ENCODE measurements at regions not wholly inside any gene's neighbourhood (a gene's known extent, or its start where the extent isn't known, plus 50 kb on each side); places are given as distances from the start of the nearest gene placed in this dataset.

- no peak overlapping the region for H2AFZ ChIP-seq
- H3K9me3 ChIP-seq (ENCODE audit: control insufficient read depth, low read length): no peaks in the 10 kb centered on the region
- no peaks in the 10 kb centered on the region for H3K27me3 ChIP-seq (ENCODE audit: control insufficient read depth, insufficient read depth, low read length)
- H3K4me2 ChIP-seq (ENCODE audit: low read length): no peak overlapping the region
- no peaks in the 10 kb centered on the region for H3K79me2 ChIP-seq
- no peak overlapping the region for H3K4me3 ChIP-seq (ENCODE audit: low read depth, low read length)
- no peak overlapping the region for H3K9ac ChIP-seq
- H3K27ac ChIP-seq: no peak overlapping the region
- no peak for TF ChIP-seq CTCF (IDR thresholded peaks at IDR 0.05)
- peaks cover 12% of the 10 kb centered on the region for H3K4me1 ChIP-seq
- H3K36me3 ChIP-seq (ENCODE audit: control insufficient read depth, insufficient read depth, low read length): no peaks in the 10 kb centered on the region
Measured at GRCh38 chr17:36715951-36716350, 114.6 kb downstream of the MRM1 start.

- H3K4me1 ChIP-seq: peaks cover 17% of the 10 kb centered on the region
- H3K27ac ChIP-seq: no peak overlapping the region
- no peak overlapping the region for H2AFZ ChIP-seq
- no peaks in the 10 kb centered on the region for H3K9me3 ChIP-seq (ENCODE audit: control insufficient read depth, low read length)
- no peak overlapping the region for H3K9ac ChIP-seq
- no peak overlapping the region for H3K4me3 ChIP-seq (ENCODE audit: low read depth, low read length)
- no peak overlapping the region for H3K4me2 ChIP-seq (ENCODE audit: low read length)
- H3K27me3 ChIP-seq (ENCODE audit: control insufficient read depth, insufficient read depth, low read length): no peaks in the 10 kb centered on the region
- TF ChIP-seq CTCF (IDR thresholded peaks at IDR 0.05): no peak
- H3K79me2 ChIP-seq: no peaks in the 10 kb centered on the region
- no peaks in the 10 kb centered on the region for H3K36me3 ChIP-seq (ENCODE audit: control insufficient read depth, insufficient read depth, low read length)
Measured at GRCh38 chr17:36717088-36717487, 115.7 kb downstream of the MRM1 start.

GRCh38 chr17:36720131-36720530 lies 118.7 kb downstream of the MRM1 start:
- H3K27ac ChIP-seq: no peak overlapping the region
- H3K9ac ChIP-seq: no peak overlapping the region
- H3K9me3 ChIP-seq (ENCODE audit: control insufficient read depth, low read length): no peaks in the 10 kb centered on the region
- no peak overlapping the region for H3K4me2 ChIP-seq (ENCODE audit: low read length)
- no peaks in the 10 kb centered on the region for H3K79me2 ChIP-seq
- no peak for TF ChIP-seq CTCF (IDR thresholded peaks at IDR 0.05)
- no peak overlapping the region for H3K4me3 ChIP-seq (ENCODE audit: low read depth, low read length)
- no peaks in the 10 kb centered on the region for H3K36me3 ChIP-seq (ENCODE audit: control insufficient read depth, insufficient read depth, low read length)
- H3K27me3 ChIP-seq (ENCODE audit: control insufficient read depth, insufficient read depth, low read length): no peaks in the 10 kb centered on the region
- H3K4me1 ChIP-seq: peaks cover 25% of the 10 kb centered on the region
- peak overlapping the region; percentile 68 for H2AFZ ChIP-seq

GRCh38 chr17:36721560-36722120 lies 120.3 kb downstream of the MRM1 start:
- no peaks in the 10 kb centered on the region for H3K36me3 ChIP-seq (ENCODE audit: control insufficient read depth, insufficient read depth, low read length)
- H3K27me3 ChIP-seq (ENCODE audit: control insufficient read depth, insufficient read depth, low read length): no peaks in the 10 kb centered on the region
- H3K4me3 ChIP-seq (ENCODE audit: low read depth, low read length): no peak overlapping the region
- no peak overlapping the region for H3K9ac ChIP-seq
- no peak for TF ChIP-seq CTCF (IDR thresholded peaks at IDR 0.05)
- no peak overlapping the region for H3K27ac ChIP-seq
- H3K79me2 ChIP-seq: no peaks in the 10 kb centered on the region
- peaks cover 25% of the 10 kb centered on the region for H3K4me1 ChIP-seq
- no peaks in the 10 kb centered on the region for H3K9me3 ChIP-seq (ENCODE audit: control insufficient read depth, low read length)
- peak overlapping the region; percentile 99 for H2AFZ ChIP-seq
- no peak overlapping the region for H3K4me2 ChIP-seq (ENCODE audit: low read length)
